Mucosa of rectum (tissue), 2 donors: ENCODE measurements at regions not wholly inside any gene's neighbourhood (a gene's known extent, or its start where the extent isn't known, plus 50 kb on each side); places are given as distances from the start of the nearest gene placed in this dataset.

Source experiments
- H3K27ac ChIP-seq, 2 donors: one replicate each; pipeline ENCODE4 v1.7.0; 2013; ENCODE audit warnings: inconsistent platforms in 2 of 2, low read depth in 2 of 2, low read length in 2 of 2
- H3K27me3 ChIP-seq, 2 donors: one replicate each; pipeline ENCODE4 v1.7.0; 2013; ENCODE audit warnings: low read length in 2 of 2; ENCODE audit not compliant: control insufficient read depth in 2 of 2, insufficient read depth in 2 of 2
- H3K36me3 ChIP-seq, 2 donors: one replicate each; pipeline ENCODE4 v1.7.0; 2013; ENCODE audit warnings: low read length in 2 of 2; ENCODE audit not compliant: control insufficient read depth in 2 of 2, insufficient read depth in 2 of 2
- H3K4me1 ChIP-seq, 2 donors: one replicate each; pipeline ENCODE4 v1.7.0; 2013; ENCODE audit warnings: low read length in 2 of 2, mild to moderate bottlenecking in 1 of 2; ENCODE audit not compliant: control insufficient read depth in 2 of 2, insufficient read depth in 2 of 2
- H3K4me3 ChIP-seq, 2 donors: one replicate each; pipeline ENCODE4 v1.7.0; 2013; ENCODE audit warnings: low read length in 2 of 2
- H3K9ac ChIP-seq, 2 donors: one replicate each; pipeline ENCODE4 v1.7.0; 2013; ENCODE audit warnings: low read length in 2 of 2, low read depth in 1 of 2, mild to moderate bottlenecking in 1 of 2
- H3K9me3 ChIP-seq, 2 donors: one replicate each; pipeline ENCODE4 v1.7.0; 2013; ENCODE audit warnings: low read length in 2 of 2; ENCODE audit not compliant: control insufficient read depth in 2 of 2
- donor health status: healthy.
- donor health status: Normal muscosa, but diverticular disease.

GRCh38 chr1:193326296-193326695 is 139.9 kb upstream of the B3GALT2 start:
- Histone ChIP-seq H3K9me3 (no peaks in the 10 kb centered on the region), H3K9ac (no peak overlapping the region), H3K36me3 (no peaks in the 10 kb centered on the region), H3K27me3 (no peaks in the 10 kb centered on the region), H3K4me3 (no peak overlapping the region), H3K27ac (no peak overlapping the region), H3K4me1 (no peaks in the 10 kb centered on the region)

GRCh38 chr1:193325771-193326170 is 139.4 kb upstream of the B3GALT2 start:
- Histone ChIP-seq H3K27ac (no peak overlapping the region), H3K9me3 (no peaks in the 10 kb centered on the region), H3K36me3 (no peaks in the 10 kb centered on the region), H3K4me1 (no peaks in the 10 kb centered on the region), H3K27me3 (no peaks in the 10 kb centered on the region), H3K9ac (no peak overlapping the region), H3K4me3 (no peak overlapping the region)

DNA sequence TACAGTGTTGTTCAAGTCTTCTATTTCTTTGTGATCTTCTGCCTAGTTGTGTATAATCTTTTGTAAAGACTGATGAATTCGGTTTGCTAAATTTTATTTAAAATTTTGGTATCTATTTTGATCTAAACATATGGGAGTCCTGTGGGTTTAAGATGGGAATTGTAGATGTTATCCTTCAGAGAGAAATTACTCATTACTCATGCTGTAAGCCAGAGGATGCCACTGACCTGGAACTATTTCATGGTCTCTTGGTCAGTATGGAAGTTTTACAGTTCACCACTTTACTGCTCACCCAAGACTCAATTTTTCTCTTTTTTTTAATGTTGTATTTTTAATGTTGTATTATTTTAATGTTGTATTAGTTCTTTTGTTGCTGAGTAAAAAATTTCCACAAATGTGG is 138.6 kb upstream of the B3GALT2 start:
- no peaks in the 10 kb centered on the region for H3K9me3 ChIP-seq
- no peak overlapping the region for H3K4me3 ChIP-seq
- H3K27ac ChIP-seq, result no peak overlapping the region
- no peaks in the 10 kb centered on the region for H3K27me3 ChIP-seq
- no peaks in the 10 kb centered on the region for H3K36me3 ChIP-seq
- H3K9ac ChIP-seq, result no peak overlapping the region
- no peaks in the 10 kb centered on the region for H3K4me1 ChIP-seq

- Histone ChIP-seq H3K4me3 (no peak overlapping the region), H3K4me1 (no peaks in the 10 kb centered on the region), H3K9me3 (no peaks in the 10 kb centered on the region), H3K27me3 (no peaks in the 10 kb centered on the region), H3K27ac (no peak overlapping the region), H3K36me3 (no peaks in the 10 kb centered on the region), H3K9ac (no peak overlapping the region)
Observed at GRCh38 chr1:193322211-193322610, 135.8 kb upstream of the B3GALT2 start.

- H3K4me1 ChIP-seq, result no peaks in the 10 kb centered on the region
- H3K4me3 ChIP-seq, result no peak overlapping the region
- no peaks in the 10 kb centered on the region for H3K27me3 ChIP-seq
- no peaks in the 10 kb centered on the region for H3K36me3 ChIP-seq
- no peak overlapping the region for H3K9ac ChIP-seq
- no peak overlapping the region for H3K27ac ChIP-seq
- H3K9me3 ChIP-seq, result no peaks in the 10 kb centered on the region
Observed at GRCh38 chr1:193321242-193321840, 134.9 kb upstream of the B3GALT2 start.

- H3K9me3 ChIP-seq, result no peaks in the 10 kb centered on the region
- no peak overlapping the region for H3K27ac ChIP-seq
- H3K9ac ChIP-seq, result no peak overlapping the region
- H3K27me3 ChIP-seq, result no peaks in the 10 kb centered on the region
- H3K4me1 ChIP-seq, result no peaks in the 10 kb centered on the region
- no peaks in the 10 kb centered on the region for H3K36me3 ChIP-seq
- H3K4me3 ChIP-seq, result no peak overlapping the region
Observed at GRCh38 chr1:193320270-193320669, 133.9 kb upstream of the B3GALT2 start.

DNA sequence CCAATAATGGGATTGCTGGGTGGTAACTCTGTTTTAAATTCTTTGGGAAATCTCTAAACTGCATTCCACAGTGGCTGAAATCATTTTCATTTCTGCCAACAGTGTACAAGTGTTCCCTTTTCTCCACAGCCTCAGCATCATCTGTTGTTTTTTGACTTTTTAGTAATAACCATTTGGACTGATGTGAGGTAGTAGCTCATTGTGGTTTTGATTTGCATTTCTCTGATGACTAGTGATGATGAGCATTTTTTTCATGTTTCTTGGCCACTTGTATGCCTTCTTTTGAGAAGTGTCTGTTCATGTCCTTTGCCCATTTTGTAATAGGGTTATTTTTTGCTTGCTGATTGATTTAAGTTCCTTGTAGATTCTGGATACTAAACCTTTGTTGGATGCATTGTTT is 131.9 kb upstream of the B3GALT2 start:
- H3K36me3 ChIP-seq, result no peaks in the 10 kb centered on the region
- no peak overlapping the region for H3K27ac ChIP-seq
- no peaks in the 10 kb centered on the region for H3K9me3 ChIP-seq
- H3K9ac ChIP-seq, result no peak overlapping the region
- peaks cover 0 to 1% of the 10 kb centered on the region in 2 donors for H3K4me1 ChIP-seq
- H3K27me3 ChIP-seq, result no peaks in the 10 kb centered on the region
- H3K4me3 ChIP-seq, result no peak overlapping the region

GRCh38 chr1:193313354-193314140 is 127.1 kb upstream of the B3GALT2 start:
- H3K27me3 ChIP-seq, result no peaks in the 10 kb centered on the region
- no peak overlapping the region for H3K27ac ChIP-seq
- no peak overlapping the region for H3K9ac ChIP-seq
- no peaks in the 10 kb centered on the region for H3K36me3 ChIP-seq
- H3K9me3 ChIP-seq, result no peaks in the 10 kb centered on the region
- H3K4me3 ChIP-seq, result no peak overlapping the region
- peaks cover 12 to 19% of the 10 kb centered on the region in 2 donors for H3K4me1 ChIP-seq

DNA sequence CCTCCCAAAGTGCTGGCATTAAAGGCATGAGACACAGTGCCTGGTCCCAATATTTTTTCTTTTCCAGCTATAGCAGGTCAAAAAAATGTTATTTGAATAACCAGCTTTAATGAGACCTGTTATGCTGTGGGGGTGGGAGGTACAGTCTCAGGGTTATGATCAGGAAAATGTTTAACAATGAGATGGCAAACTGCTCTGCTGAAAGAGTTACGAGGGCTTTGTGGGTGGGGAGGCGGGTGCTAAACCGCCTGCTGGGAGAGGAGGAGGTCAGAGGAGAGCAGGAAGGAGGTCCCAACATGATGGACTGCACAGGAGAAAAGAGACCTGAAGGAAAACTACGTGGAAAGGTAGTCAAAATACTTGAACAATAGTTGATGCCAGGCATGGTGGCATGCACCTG is 126.0 kb upstream of the B3GALT2 start:
- H3K9me3 ChIP-seq, result no peaks in the 10 kb centered on the region
- H3K4me3 ChIP-seq, result no peak overlapping the region
- H3K36me3 ChIP-seq, result no peaks in the 10 kb centered on the region
- no peak overlapping the region for H3K27ac ChIP-seq
- H3K9ac ChIP-seq, result no peak overlapping the region
- H3K4me1 ChIP-seq, result peaks cover 12 to 19% of the 10 kb centered on the region in 2 donors
- H3K27me3 ChIP-seq, result no peaks in the 10 kb centered on the region

DNA sequence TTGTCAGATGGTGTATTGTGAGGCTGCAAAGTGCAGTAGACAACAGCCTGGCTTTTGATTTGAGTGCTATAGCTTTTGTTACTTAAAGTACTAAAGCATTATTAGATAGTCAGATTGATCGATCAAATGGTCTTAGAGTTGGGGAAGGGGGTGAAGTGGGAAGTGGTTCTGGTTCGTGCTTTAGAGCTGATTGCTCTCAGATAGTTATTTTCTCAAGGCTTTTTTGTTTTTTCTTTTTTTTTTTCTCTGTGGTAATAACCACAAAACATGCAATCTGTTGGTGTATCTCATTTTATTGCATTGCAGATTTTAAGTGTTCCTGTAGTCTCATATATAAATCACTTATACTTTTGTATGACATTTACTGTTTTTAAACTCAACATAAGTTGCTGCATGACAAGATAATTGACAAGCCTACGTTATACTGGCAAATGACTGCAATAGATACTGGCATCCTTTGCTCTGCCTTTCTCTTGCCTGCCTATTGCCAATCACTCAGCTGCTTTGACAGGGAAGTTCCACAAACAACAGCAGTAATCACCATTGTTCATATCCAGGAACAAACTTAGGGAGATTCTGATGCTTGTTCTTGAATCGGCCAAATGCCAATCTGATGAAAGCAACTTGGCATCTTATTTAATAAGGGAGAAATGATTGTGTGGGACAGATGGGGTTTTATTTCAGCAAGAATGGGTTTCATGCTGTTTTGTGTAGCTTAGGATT is 125.0 kb upstream of the B3GALT2 start:
- H3K9ac ChIP-seq, result no peak overlapping the region

More for the DNA sequence above, 125.0 kb upstream of the B3GALT2 start:
- Histone ChIP-seq H3K27ac (peak overlapping the region; percentile 59 to 68), H3K9me3 (no peaks in the 10 kb centered on the region), H3K36me3 (no peaks in the 10 kb centered on the region), H3K4me3 (no peak overlapping the region), H3K4me1 (peaks cover 12 to 19% of the 10 kb centered on the region in 2 donors), H3K27me3 (no peaks in the 10 kb centered on the region)
